K562 (cell line): ENCODE measurements at regions not wholly inside any gene's neighbourhood (a gene's known extent, or its start where the extent isn't known, plus 50 kb on each side); places are given as distances from the start of the nearest gene placed in this dataset.

ENCODE experiments used
- CBX8 ChIP-seq: fragments of 200-600 bp; sonication (generic); IDR thresholded peaks from 2 replicates; pipeline ENCODE4 v1.6.1; 2012; ENCODE audit warnings: borderline replicate concordance, mixed run types, low read depth, mild to moderate bottlenecking, moderate library complexity, mixed read lengths, low read length, control low read depth, inconsistent platforms; ENCODE audit not compliant: poor library complexity, severe bottlenecking; ENCODE audit errors: extremely low read depth
- CC2D1A ChIP-seq: fragments of 450-650 bp; IDR thresholded peaks from 2 replicates; pipeline ENCODE4 v1.6.1; 2017; ENCODE audit warnings: mild to moderate bottlenecking
- CTBP1 ChIP-seq: fragments of 450-650 bp; IDR thresholded peaks from 2 replicates; pipeline ENCODE4 v1.6.1; 2016; ENCODE audit warnings: borderline replicate concordance
- EP300 ChIP-seq: IDR thresholded peaks from 2 replicates; pipeline ENCODE4 v1.6.1; 2012; ENCODE audit warnings: low read length, improper control_type of control experiment
- GTF2A2 ChIP-seq: IDR thresholded peaks from 2 replicates; pipeline ENCODE4 v1.6.1; 2016; ENCODE audit warnings: mild to moderate bottlenecking, missing genetic modification characterization, missing compliant biosample characterization
- HINFP ChIP-seq: fragments of 450-650 bp; conservative IDR thresholded peaks from 2 replicates; pipeline ENCODE4 v1.6.1; 2016; ENCODE audit warnings: missing genetic modification characterization, low read depth, mild to moderate bottlenecking, control low read depth, missing compliant biosample characterization
- PHF21A ChIP-seq: fragments of 450-650 bp; IDR thresholded peaks from 2 replicates; pipeline ENCODE4 v1.6.1; 2017; ENCODE audit warnings: low read depth, borderline replicate concordance
- RFX1 ChIP-seq: fragments of 450-650 bp; IDR thresholded peaks from 2 replicates; pipeline ENCODE4 v1.6.1; 2016; ENCODE audit warnings: mild to moderate bottlenecking, moderate library complexity
- SAFB ChIP-seq: fragments of 200-400 bp; formaldehyde crosslinking; IDR thresholded peaks from 2 replicates; pipeline ENCODE4 v1.6.1; 2017; ENCODE audit warnings: low read depth, low read length, borderline replicate concordance
- SIN3B ChIP-seq: fragments of 450-650 bp; IDR thresholded peaks from 2 replicates; pipeline ENCODE4 v1.6.1; 2017; ENCODE audit warnings: low read depth, mild to moderate bottlenecking, moderate library complexity
- SLC30A9 ChIP-seq: fragments of 250-450 bp; sonication (Bioruptor Pico); IDR thresholded peaks from 2 replicates; pipeline ENCODE4 v1.8.0; 2022; ENCODE audit warnings: mild to moderate bottlenecking, moderate library complexity
- SRF ChIP-seq, 2 experiments: fragments of 250-450, 450-650 bp in 1 of 2; sonication (Bioruptor Pico) in 1 of 2; sonication (generic) in 1 of 2; formaldehyde crosslinking; IDR thresholded peaks; 2 replicates each; pipeline versions ENCODE4 v1.5.0 to v1.5.1; 2020 to 2022; ENCODE audit warnings: mild to moderate bottlenecking in 1 of 2, missing genetic modification reagents in 1 of 2
- TARDBP ChIP-seq: fragments of 450-650 bp; IDR thresholded peaks from 2 replicates; pipeline ENCODE4 v1.6.1; 2016
- ZBTB7A ChIP-seq: IDR thresholded peaks from 2 replicates; pipeline ENCODE4 v1.6.1; 2011; ENCODE audit warnings: low read depth, mild to moderate bottlenecking, low read length, moderate library complexity, borderline replicate concordance; ENCODE audit not compliant: control insufficient read depth
- ZNF197 ChIP-seq: fragments of 200-800 bp; sonication (Bioruptor generic); IDR thresholded peaks from 2 replicates; pipeline ENCODE4 v1.6.1; 2016; ENCODE audit warnings: low read depth, missing genetic modification characterization, missing compliant biosample characterization
- ZNF668 ChIP-seq: fragments of 250-450 bp; sonication (Bioruptor Pico); IDR thresholded peaks from 2 replicates; pipeline ENCODE4 v1.8.0; 2022; ENCODE audit warnings: mild to moderate bottlenecking, inconsistent platforms
- TF ChIP-seq, protein P1 (sequence below): fragments of 450-650 bp; IDR thresholded peaks from 2 replicates; pipeline ENCODE4 v1.6.1; 2016; ENCODE audit warnings: low read depth
- TF ChIP-seq, protein P2 (sequence below): fragments of 250-450 bp; sonication (Bioruptor Pico); IDR thresholded peaks from 2 replicates; pipeline ENCODE4 v1.8.0; 2022; ENCODE audit warnings: inconsistent platforms

GRCh38 chr7:130999926-131000325 is 265.9 kb upstream of the KLF14 start (continued):
- TF ChIP-seq SAFB (no peak), ZNF668 (CRISPR knock-in tag) (no peak), TARDBP (no peak), CTBP1 (no peak), HINFP (tag) (0 out of 2 replicates have a peak, but pooled peaks have one; percentile 22), EP300 (no peak), ZNF197 (CRISPR knock-in tag) (peak; percentile 72; the same call in 1 of the 2 replicates), PHF21A (no peak), SRF (CRISPR knock-in tag; IDR thresholded peaks at IDR 0.05) (no peak), SLC30A9 (CRISPR knock-in tag) (no peak), GTF2A2 (tag) (no peak), CC2D1A (no peak), RFX1 (no peak), CBX8 (no peak), ZBTB7A (no peak), SIN3B (no peak)
- TF ChIP-seq, protein P1, sequence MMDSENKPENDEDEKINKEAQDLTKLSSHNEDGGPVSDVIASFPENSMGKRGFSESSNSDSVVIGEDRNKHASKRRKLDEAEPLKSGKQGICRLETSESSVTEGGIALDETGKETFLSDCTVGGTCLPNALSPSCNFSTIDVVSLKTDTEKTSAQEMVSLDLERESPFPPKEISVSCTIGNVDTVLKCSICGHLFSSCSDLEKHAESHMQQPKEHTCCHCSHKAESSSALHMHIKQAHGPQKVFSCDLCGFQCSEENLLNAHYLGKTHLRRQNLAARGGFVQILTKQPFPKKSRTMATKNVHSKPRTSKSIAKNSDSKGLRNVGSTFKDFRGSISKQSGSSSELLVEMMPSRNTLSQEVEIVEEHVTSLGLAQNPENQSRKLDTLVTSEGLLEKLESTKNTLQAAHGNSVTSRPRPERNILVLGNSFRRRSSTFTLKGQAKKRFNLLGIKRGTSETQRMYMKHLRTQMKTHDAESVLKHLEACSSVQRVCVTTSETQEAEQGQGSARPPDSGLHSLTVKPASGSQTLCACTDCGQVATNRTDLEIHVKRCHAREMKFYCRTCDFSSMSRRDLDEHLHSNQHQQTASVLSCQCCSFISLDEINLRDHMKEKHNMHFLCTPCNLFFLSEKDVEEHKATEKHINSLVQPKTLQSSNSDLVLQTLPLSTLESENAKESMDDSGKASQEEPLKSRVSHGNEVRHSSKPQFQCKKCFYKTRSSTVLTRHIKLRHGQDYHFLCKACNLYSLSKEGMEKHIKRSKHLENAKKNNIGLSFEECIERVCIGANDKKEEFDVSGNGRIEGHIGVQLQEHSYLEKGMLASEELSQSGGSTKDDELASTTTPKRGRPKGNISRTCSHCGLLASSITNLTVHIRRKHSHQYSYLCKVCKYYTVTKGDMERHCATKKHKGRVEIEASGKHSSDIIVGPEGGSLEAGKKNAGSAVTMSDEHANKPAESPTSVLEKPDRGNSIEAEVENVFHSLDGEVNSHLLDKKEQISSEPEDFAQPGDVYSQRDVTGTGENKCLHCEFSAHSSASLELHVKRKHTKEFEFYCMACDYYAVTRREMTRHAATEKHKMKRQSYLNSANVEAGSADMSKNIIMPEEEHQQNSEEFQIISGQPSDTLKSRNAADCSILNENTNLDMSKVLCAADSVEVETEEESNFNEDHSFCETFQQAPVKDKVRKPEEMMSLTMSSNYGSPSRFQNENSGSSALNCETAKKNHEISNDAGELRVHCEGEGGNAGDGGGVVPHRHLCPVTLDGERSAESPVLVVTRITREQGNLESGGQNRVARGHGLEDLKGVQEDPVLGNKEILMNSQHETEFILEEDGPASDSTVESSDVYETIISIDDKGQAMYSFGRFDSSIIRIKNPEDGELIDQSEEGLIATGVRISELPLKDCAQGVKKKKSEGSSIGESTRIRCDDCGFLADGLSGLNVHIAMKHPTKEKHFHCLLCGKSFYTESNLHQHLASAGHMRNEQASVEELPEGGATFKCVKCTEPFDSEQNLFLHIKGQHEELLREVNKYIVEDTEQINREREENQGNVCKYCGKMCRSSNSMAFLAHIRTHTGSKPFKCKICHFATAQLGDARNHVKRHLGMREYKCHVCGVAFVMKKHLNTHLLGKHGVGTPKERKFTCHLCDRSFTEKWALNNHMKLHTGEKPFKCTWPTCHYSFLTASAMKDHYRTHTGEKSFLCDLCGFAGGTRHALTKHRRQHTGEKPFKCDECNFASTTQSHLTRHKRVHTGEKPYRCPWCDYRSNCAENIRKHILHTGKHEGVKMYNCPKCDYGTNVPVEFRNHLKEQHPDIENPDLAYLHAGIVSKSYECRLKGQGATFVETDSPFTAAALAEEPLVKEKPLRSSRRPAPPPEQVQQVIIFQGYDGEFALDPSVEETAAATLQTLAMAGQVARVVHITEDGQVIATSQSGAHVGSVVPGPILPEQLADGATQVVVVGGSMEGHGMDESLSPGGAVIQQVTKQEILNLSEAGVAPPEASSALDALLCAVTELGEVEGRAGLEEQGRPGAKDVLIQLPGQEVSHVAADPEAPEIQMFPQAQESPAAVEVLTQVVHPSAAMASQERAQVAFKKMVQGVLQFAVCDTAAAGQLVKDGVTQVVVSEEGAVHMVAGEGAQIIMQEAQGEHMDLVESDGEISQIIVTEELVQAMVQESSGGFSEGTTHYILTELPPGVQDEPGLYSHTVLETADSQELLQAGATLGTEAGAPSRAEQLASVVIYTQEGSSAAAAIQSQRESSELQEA, result no peak
- TF ChIP-seq, protein P2, sequence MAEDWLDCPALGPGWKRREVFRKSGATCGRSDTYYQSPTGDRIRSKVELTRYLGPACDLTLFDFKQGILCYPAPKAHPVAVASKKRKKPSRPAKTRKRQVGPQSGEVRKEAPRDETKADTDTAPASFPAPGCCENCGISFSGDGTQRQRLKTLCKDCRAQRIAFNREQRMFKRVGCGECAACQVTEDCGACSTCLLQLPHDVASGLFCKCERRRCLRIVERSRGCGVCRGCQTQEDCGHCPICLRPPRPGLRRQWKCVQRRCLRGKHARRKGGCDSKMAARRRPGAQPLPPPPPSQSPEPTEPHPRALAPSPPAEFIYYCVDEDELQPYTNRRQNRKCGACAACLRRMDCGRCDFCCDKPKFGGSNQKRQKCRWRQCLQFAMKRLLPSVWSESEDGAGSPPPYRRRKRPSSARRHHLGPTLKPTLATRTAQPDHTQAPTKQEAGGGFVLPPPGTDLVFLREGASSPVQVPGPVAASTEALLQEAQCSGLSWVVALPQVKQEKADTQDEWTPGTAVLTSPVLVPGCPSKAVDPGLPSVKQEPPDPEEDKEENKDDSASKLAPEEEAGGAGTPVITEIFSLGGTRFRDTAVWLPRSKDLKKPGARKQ, result no peak
